GM18870 (cell line): ENCODE measurements at regions not wholly inside any gene's neighbourhood (a gene's known extent, or its start where the extent isn't known, plus 50 kb on each side); places are given as distances from the start of the nearest gene placed in this dataset.
A peak's percentile ranks its signal among the peaks of the same experiment; 100 is the strongest.

Source experiments
- ATAC-seq: cut with Tn5 transposase; IDR thresholded peaks from one replicate; pipeline ENCODE4 v1.9.1; 2021; ENCODE audit warnings: moderate library complexity; ENCODE audit not compliant: unreplicated experiment

GRCh38 chr5:144103611-144104485, 66.6 kb downstream of the YIPF5 start:
- peak; percentile 73 for ATAC-seq

DNA sequence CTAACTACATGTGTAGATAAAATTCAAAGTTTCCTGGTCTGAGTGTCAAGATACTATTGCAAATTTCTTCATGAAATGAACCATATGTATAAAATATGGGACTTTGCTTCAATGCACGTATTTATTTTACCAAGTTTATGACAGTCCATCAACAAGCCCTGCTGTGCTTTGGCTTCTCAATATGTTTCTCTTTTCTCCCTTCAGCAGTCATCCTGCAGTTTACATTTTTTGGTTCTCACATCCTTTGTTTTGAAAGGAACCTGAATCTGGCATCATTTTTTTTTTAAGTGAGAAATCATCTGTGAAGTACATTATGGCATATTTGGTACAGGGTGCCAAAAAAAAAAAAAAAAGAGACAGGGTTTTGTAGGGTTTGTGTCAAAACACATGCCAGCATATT, 65.1 kb downstream of the YIPF5 start:
- ATAC-seq = no peak

DNA sequence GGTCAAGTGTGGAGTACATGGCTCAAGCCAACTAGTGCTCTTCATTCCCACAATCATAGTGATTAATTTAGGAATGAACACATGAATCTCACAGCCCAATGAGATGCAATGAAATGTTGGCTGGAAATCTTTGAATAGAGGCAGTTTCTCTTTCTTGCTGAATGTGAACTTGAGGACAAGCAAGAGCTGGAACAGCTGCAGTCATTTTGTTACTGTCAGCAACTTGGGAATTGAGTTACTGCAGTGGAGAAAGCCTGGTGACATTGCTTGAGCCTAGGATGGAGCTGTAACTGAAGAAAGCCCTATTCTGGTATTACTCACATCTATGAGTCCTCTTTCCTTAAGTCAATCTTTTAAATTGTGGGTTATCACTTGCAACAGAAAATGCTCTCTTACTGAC, 62.3 kb downstream of the YIPF5 start:
- ATAC-seq = no peak
